ENCODE measurements at regions not wholly inside any gene's neighbourhood (a gene's known extent, or its start where the extent isn't known, plus 50 kb on each side); places are given as distances from the start of the nearest gene placed in this dataset.
"Not testable (repeated sequence)": the region's sequence is repeated elsewhere in the genome, so short reads cannot be mapped to it uniquely, and the experiment has no call there.

DNA sequence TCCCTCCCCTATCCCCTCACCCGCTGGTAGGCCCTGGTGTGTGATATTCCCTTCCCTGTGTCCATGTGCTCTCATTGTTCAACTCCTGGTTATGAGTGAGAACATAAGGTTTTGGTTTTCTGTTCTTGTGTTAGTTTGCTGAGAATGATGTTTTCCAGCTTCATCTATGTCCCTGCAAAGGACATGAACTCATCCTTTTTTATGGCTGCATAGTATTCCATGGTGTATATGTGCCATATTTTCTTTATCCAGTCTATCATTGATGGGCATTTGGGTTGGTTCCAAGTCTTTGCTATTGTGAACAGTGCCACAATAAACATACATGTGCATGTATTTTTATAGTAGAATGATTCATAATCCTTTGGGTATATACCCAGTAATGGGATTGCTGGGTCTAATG, 217.8 kb downstream of the TLE3 start:
- H3K56ac ChIP-seq (ENCODE audit: extremely low read depth, insufficient read depth, low read length); H4K5ac ChIP-seq (ENCODE audit: low read depth, low read length); dilution Hi-C loops (cut with HindIII; ENCODE audit: low sequenced_read_pairs, unreplicated experiment); H3K4me3 ChIP-seq (ENCODE audit: insufficient read depth, low read depth, low read length); H2AK9ac ChIP-seq (replicated peaks; ENCODE audit: low read depth, low read length, poor library complexity); H3K9me3 ChIP-seq (ENCODE audit: control insufficient read depth, insufficient read depth, low read length); ATAC-seq (ENCODE audit: low read depth); H3K27ac ChIP-seq (ENCODE audit: insufficient read depth, low read length); in situ Hi-C loops (cut with MboI; ENCODE audit: low sequenced_read_pairs); BruUV-seq (replicated peaks); H3K9me1 ChIP-seq (ENCODE audit: insufficient read depth, low read length); H4K91ac ChIP-seq (ENCODE audit: insufficient read depth, low read depth, low read length); H3K4ac ChIP-seq (ENCODE audit: low read depth, low read length); H2AFZ ChIP-seq (replicated peaks; ENCODE audit: low read length, poor library complexity); H3K23ac ChIP-seq (ENCODE audit: low read depth, low read length); H3K14ac ChIP-seq (replicated peaks; ENCODE audit: low read depth, low read length); intact Hi-C loops (cut with micrococcal nuclease); H4K20me1 ChIP-seq (ENCODE audit: insufficient read depth, low read length); H2BK120ac ChIP-seq (ENCODE audit: low read depth, low read length); H3K36me3 ChIP-seq (ENCODE audit: control insufficient read depth, insufficient read depth, low read length); H2AK5ac ChIP-seq (ENCODE audit: low read depth, low read length); H4K8ac ChIP-seq (ENCODE audit: low read depth in 2 of 2, low read length in 2 of 2); H2BK20ac ChIP-seq (ENCODE audit: low read depth, low read length); H3K4me1 ChIP-seq (ENCODE audit: control insufficient read depth, insufficient read depth, low read length); H3K18ac ChIP-seq (ENCODE audit: low read depth, low read length); H2BK15ac ChIP-seq (ENCODE audit: low read depth, low read length); H3K4me2 ChIP-seq (ENCODE audit: low read depth, low read length); H2BK5ac ChIP-seq (ENCODE audit: low read depth, low read length, poor library complexity, severe bottlenecking); DNase-seq; H3K79me1 ChIP-seq (ENCODE audit: low read depth in 1 of 2, low read length in 2 of 2); H3K9ac ChIP-seq (ENCODE audit: low read depth, low read length): not testable (repeated sequence)
- H3K27me3 ChIP-seq (ENCODE audit: control insufficient read depth, insufficient read depth, low read length) = peaks cover 51% of the 10 kb centered on the region
- no CpG with 5 or more reads among the region's 1 CpG for WGBS, 2 experiments (ENCODE audit: extremely low coverage in 2 of 2, insufficient read length in 1 of 2)
- POLR2A ChIA-PET (ENCODE audit: unreplicated experiment) = interaction anchor here (0.6 kb wide), 1 partner anchor 143 kb away, joined by 3 read pairs; no protein-coding TSS in a partner anchor
- CTCF ChIA-PET = interaction anchor here (1.0 kb wide), 1 partner anchor 119 kb away, joined by 3 read pairs; no protein-coding TSS in a partner anchor
